ENCODE measurements at regions not wholly inside any gene's neighbourhood (a gene's known extent, or its start where the extent isn't known, plus 50 kb on each side); places are given as distances from the start of the nearest gene placed in this dataset.
"Not testable (repeated sequence)": the region's sequence is repeated elsewhere in the genome, so short reads cannot be mapped to it uniquely, and the experiment has no call there.

DNA sequence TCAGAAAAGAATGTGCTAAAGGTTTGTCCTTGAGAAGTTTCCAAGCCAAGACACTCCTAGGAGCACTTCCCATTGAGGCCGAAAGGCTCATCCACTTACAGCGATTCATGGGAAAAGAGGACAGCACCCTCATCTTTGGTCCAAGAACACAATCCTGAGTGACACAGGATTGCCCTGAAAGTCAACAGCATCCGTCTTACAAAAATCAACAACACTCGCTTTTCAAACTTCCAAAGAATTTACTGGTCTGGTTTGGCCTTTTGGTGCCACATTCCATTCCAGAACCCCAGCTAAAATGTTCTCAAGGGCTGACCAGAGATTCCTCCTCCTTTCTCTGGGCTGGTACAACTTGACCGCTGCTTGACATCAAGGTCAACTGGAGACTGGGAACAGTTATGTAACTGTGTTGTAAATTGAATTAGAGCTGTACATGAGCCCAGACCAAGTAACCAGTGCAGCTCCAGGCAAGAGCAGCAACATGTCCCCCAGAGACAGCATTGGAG, 415.8 kb upstream of the PIK3R1 start:
- Mint-ChIP-seq H3K36me3 (peaks cover 57% of the 10 kb centered on the region), H3K27me3 (ENCODE audit: low read depth) (no peaks in the 10 kb centered on the region; the same call in 1 of the 2 replicates), H3K4me1 (peaks cover 11% of the 10 kb centered on the region), H3K9me3 (peaks cover 44% of the 10 kb centered on the region), H3K4me3 (no peak overlapping the region), H3K27ac (no peak overlapping the region)
- POLR2A ChIA-PET = interaction anchor here (0.6 kb wide), 1 partner anchor 1332 kb away, joined by 3 read pairs; no protein-coding TSS in a partner anchor
- ATAC-seq = no peak
- CTCF ChIA-PET = no interaction called here
- no peak for DNase-seq (ENCODE audit: low spot score)
- TF ChIP-seq MXD4 (CRISPR knock-in tag; IDR thresholded peaks at IDR 0.05; ENCODE audit: borderline replicate concordance) (no peak), HMGA2 (CRISPR knock-in tag; IDR thresholded peaks at IDR 0.05) (no peak), PRRX2 (CRISPR knock-in tag; IDR thresholded peaks at IDR 0.05) (no peak), ZNF219 (CRISPR knock-in tag; IDR thresholded peaks at IDR 0.05; ENCODE audit: borderline replicate concordance) (no peak), TP53 (CRISPR knock-in tag; IDR thresholded peaks at IDR 0.05) (no peak), ZNF263 (CRISPR knock-in tag; IDR thresholded peaks at IDR 0.05; ENCODE audit: low read depth) (no peak)
- TF ChIP-seq, protein P1, sequence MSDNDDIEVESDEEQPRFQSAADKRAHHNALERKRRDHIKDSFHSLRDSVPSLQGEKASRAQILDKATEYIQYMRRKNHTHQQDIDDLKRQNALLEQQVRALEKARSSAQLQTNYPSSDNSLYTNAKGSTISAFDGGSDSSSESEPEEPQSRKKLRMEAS (CRISPR knock-in tag; IDR thresholded peaks at IDR 0.05) = no peak
- TF ChIP-seq, protein P2, sequence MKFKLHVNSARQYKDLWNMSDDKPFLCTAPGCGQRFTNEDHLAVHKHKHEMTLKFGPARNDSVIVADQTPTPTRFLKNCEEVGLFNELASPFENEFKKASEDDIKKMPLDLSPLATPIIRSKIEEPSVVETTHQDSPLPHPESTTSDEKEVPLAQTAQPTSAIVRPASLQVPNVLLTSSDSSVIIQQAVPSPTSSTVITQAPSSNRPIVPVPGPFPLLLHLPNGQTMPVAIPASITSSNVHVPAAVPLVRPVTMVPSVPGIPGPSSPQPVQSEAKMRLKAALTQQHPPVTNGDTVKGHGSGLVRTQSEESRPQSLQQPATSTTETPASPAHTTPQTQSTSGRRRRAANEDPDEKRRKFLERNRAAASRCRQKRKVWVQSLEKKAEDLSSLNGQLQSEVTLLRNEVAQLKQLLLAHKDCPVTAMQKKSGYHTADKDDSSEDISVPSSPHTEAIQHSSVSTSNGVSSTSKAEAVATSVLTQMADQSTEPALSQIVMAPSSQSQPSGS (CRISPR knock-in tag; IDR thresholded peaks at IDR 0.05; ENCODE audit: borderline replicate concordance, low read depth) = no peak
- TF ChIP-seq, protein P3, sequence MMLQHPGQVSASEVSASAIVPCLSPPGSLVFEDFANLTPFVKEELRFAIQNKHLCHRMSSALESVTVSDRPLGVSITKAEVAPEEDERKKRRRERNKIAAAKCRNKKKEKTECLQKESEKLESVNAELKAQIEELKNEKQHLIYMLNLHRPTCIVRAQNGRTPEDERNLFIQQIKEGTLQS (CRISPR knock-in tag; conservative IDR thresholded peaks at IDR 0.05) = no peak
- TF ChIP-seq, protein P4, sequence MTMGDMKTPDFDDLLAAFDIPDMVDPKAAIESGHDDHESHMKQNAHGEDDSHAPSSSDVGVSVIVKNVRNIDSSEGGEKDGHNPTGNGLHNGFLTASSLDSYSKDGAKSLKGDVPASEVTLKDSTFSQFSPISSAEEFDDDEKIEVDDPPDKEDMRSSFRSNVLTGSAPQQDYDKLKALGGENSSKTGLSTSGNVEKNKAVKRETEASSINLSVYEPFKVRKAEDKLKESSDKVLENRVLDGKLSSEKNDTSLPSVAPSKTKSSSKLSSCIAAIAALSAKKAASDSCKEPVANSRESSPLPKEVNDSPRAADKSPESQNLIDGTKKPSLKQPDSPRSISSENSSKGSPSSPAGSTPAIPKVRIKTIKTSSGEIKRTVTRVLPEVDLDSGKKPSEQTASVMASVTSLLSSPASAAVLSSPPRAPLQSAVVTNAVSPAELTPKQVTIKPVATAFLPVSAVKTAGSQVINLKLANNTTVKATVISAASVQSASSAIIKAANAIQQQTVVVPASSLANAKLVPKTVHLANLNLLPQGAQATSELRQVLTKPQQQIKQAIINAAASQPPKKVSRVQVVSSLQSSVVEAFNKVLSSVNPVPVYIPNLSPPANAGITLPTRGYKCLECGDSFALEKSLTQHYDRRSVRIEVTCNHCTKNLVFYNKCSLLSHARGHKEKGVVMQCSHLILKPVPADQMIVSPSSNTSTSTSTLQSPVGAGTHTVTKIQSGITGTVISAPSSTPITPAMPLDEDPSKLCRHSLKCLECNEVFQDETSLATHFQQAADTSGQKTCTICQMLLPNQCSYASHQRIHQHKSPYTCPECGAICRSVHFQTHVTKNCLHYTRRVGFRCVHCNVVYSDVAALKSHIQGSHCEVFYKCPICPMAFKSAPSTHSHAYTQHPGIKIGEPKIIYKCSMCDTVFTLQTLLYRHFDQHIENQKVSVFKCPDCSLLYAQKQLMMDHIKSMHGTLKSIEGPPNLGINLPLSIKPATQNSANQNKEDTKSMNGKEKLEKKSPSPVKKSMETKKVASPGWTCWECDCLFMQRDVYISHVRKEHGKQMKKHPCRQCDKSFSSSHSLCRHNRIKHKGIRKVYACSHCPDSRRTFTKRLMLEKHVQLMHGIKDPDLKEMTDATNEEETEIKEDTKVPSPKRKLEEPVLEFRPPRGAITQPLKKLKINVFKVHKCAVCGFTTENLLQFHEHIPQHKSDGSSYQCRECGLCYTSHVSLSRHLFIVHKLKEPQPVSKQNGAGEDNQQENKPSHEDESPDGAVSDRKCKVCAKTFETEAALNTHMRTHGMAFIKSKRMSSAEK (CRISPR knock-in tag; IDR thresholded peaks at IDR 0.05; ENCODE audit: borderline replicate concordance) = no peak
- TF ChIP-seq, protein P5, sequence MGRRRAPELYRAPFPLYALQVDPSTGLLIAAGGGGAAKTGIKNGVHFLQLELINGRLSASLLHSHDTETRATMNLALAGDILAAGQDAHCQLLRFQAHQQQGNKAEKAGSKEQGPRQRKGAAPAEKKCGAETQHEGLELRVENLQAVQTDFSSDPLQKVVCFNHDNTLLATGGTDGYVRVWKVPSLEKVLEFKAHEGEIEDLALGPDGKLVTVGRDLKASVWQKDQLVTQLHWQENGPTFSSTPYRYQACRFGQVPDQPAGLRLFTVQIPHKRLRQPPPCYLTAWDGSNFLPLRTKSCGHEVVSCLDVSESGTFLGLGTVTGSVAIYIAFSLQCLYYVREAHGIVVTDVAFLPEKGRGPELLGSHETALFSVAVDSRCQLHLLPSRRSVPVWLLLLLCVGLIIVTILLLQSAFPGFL (CRISPR knock-in tag; IDR thresholded peaks at IDR 0.05; ENCODE audit: borderline replicate concordance) = no peak

DNA sequence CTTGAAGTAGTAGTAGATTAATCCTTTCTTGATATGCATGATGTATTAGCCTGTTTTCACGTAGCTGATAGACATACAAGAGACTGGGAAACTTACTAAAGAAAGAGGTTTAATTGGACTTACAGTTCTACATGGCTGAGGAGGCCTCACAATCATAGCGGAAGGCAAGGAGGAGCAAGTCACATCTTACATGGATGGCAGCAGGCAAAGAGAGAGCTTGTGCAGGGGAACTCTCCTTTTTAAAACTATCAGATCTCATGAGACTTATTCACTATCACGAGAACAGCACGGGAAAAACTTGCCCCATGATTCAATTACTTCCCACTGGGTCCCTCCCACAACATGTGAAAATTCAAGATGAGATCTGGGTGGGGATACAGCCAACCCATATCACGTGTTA, 417.1 kb upstream of the PIK3R1 start:
- Mint-ChIP-seq H3K4me1 (peaks cover 19% of the 10 kb centered on the region), H3K9me3 (peaks cover 33% of the 10 kb centered on the region), H3K36me3 (peaks cover 47% of the 10 kb centered on the region)
- H3K27ac Mint-ChIP-seq; H3K4me3 Mint-ChIP-seq; ATAC-seq; DNase-seq (ENCODE audit: low spot score); POLR2A ChIA-PET; H3K27me3 Mint-ChIP-seq (ENCODE audit: low read depth); CTCF ChIA-PET: not testable (repeated sequence)

DNA sequence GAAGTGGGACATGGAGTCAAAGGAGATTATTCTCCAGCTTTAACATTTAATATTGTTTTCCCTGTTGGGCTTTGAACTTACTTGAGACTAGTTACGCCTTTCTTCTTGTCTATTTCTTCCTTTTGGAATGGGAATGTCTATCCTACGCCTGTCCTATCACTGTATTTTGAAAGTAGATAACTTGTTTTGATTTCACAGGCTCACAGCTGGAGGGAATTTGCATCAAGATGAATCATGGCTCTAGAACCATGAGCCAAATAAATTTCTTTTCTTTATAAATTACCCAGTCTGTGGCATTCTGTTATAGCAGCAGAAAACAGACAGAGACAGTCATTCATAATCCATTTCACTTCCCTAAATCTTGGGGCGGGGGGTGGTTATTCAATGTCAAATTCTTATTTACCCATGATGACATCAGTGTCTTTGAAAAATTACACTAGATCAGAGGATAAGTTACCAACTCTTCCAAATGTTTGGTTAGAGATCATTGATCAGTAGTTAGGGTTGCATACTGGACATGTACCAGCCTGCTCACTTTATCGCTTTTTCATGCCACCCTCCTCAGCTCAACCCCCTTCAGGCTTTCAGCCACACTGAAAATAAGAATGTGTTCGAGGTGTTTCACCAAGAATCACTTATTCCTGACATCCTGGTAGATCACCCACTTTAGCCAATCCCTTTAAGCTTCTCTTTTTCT, 419.6 kb upstream of the PIK3R1 start:
- DNase-seq (ENCODE audit: low spot score) = no peak
- TF ChIP-seq, protein P6, sequence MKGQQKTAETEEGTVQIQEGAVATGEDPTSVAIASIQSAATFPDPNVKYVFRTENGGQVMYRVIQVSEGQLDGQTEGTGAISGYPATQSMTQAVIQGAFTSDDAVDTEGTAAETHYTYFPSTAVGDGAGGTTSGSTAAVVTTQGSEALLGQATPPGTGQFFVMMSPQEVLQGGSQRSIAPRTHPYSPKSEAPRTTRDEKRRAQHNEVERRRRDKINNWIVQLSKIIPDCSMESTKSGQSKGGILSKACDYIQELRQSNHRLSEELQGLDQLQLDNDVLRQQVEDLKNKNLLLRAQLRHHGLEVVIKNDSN (CRISPR knock-in tag; IDR thresholded peaks at IDR 0.05) = no peak
- TF ChIP-seq, protein P2 (CRISPR knock-in tag; IDR thresholded peaks at IDR 0.05; ENCODE audit: borderline replicate concordance, low read depth) = no peak
- no peak for TF ChIP-seq ZNF219 (CRISPR knock-in tag; IDR thresholded peaks at IDR 0.05; ENCODE audit: borderline replicate concordance)
- TF ChIP-seq GABPB1 (CRISPR knock-in tag; IDR thresholded peaks at IDR 0.05) = no peak
- TF ChIP-seq TCF7 (CRISPR knock-in tag; IDR thresholded peaks at IDR 0.05; ENCODE audit: low read depth) = no peak
- no peak for TF ChIP-seq JAZF1 (CRISPR knock-in tag; IDR thresholded peaks at IDR 0.05)
- TF ChIP-seq ELF4 (CRISPR knock-in tag; IDR thresholded peaks at IDR 0.05; ENCODE audit: low read depth) = no peak
- TF ChIP-seq JUN (CRISPR knock-in tag; IDR thresholded peaks at IDR 0.05) = no peak
- TF ChIP-seq KAT7 (CRISPR knock-in tag; IDR thresholded peaks at IDR 0.05; ENCODE audit: borderline replicate concordance) = no peak

More for the DNA sequence above, 419.6 kb upstream of the PIK3R1 start:
- peaks cover 40% of the 10 kb centered on the region for H3K36me3 Mint-ChIP-seq
- no peak for ATAC-seq
- no peaks in the 10 kb centered on the region; the same call in 1 of the 2 replicates for H3K27me3 Mint-ChIP-seq (ENCODE audit: low read depth)
- peaks cover 22% of the 10 kb centered on the region for H3K4me1 Mint-ChIP-seq
- ChIA-PET CTCF (no interaction called here), POLR2A (no interaction called here)
- no peak overlapping the region for H3K4me3 Mint-ChIP-seq
- peaks cover 26% of the 10 kb centered on the region for H3K9me3 Mint-ChIP-seq
- H3K27ac Mint-ChIP-seq = no peak overlapping the region

Measured in WTC11 (cell line).